ENCODE measurements at regions not wholly inside any gene's neighbourhood (a gene's known extent, or its start where the extent isn't known, plus 50 kb on each side); places are given as distances from the start of the nearest gene placed in this dataset.

DNA sequence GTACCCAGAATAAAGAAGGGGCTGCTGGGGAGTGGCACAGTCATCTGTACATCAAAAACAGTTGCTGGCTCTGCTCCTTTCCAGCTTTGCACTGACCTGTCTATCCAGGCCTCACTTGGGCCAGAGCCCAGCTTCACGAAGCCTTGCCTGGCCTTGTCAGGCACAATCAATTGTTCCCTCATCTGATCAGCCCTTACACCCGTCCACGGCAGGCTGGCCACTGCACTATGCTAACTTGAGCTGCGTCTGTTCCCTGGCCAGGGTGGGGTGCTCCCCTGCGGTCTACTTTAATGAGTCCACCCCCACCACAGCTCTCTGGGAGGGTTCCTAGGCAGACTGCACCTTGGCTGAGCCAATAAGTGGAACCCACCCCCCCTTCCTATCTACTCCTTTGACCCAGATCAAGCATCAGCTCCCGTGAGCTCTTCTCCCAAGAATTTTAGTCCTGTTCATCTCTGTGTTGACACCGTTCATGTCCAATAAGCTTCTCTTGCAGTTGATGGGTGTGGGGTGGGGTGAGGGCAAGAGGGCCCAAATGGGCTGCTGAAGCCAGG, 74.3 kb upstream of the MLN start:
- TF ChIP-seq, protein P1, sequence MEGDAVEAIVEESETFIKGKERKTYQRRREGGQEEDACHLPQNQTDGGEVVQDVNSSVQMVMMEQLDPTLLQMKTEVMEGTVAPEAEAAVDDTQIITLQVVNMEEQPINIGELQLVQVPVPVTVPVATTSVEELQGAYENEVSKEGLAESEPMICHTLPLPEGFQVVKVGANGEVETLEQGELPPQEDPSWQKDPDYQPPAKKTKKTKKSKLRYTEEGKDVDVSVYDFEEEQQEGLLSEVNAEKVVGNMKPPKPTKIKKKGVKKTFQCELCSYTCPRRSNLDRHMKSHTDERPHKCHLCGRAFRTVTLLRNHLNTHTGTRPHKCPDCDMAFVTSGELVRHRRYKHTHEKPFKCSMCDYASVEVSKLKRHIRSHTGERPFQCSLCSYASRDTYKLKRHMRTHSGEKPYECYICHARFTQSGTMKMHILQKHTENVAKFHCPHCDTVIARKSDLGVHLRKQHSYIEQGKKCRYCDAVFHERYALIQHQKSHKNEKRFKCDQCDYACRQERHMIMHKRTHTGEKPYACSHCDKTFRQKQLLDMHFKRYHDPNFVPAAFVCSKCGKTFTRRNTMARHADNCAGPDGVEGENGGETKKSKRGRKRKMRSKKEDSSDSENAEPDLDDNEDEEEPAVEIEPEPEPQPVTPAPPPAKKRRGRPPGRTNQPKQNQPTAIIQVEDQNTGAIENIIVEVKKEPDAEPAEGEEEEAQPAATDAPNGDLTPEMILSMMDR (IDR thresholded peaks at IDR 0.05; ENCODE audit: control insufficient read depth, insufficient read depth, low read depth, low read length, missing control alignments) = no peak
- no peak overlapping the region for H3K4me3 ChIP-seq (ENCODE audit: control insufficient read depth, low read depth, low read length)
- no peak for DNase-seq (ENCODE audit: low read depth)

DNA sequence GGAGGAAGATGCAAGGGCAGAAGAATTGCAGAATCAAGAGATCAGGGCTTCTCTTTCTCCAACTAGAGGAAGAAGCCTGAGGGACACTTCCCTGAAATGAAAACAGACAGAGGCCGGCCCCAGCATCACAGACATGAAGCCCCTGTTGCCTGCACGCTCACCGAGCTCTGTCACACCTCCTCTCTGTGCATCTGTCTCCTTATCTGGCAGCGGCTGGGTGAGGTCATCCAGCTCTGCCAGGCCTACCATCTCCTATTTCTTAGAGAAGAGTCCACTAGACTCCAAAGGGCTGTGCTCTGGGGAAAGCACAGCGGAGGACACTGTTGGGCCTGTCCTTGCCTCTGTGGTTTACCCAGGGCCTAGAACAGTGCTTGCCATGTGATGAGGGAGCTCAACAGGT, 71.9 kb upstream of the MLN start:
- no peak overlapping the region for H3K4me3 ChIP-seq (ENCODE audit: control insufficient read depth, low read depth, low read length)
- DNase-seq (ENCODE audit: low read depth) = no peak
- TF ChIP-seq, protein P1 (IDR thresholded peaks at IDR 0.05; ENCODE audit: control insufficient read depth, insufficient read depth, low read depth, low read length, missing control alignments) = no peak

DNA sequence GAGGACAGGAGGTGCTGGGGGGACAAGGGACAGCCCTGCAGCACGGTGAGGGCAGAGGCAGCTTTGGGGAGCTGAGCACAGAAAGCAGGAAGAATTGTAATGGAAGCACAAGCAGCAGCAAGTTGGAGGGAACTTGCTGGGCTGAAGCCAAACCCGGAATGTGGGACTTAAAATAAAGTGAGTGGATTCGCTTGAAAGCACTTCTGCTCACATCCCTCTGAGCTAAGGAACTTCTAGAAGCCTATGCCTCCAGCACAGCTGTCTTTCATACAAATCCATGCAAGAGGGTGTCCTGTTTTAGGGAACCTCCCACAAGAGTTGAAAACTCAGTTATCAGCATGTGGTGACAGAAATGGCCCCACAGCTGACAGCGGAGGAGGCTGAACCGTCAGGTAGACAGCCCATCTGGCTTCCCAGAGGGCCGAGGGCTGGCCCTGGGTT, 71.4 kb upstream of the MLN start:
- no peak overlapping the region for H3K4me3 ChIP-seq (ENCODE audit: control insufficient read depth, low read depth, low read length)
- TF ChIP-seq, protein P1 (IDR thresholded peaks at IDR 0.05; ENCODE audit: control insufficient read depth, insufficient read depth, low read depth, low read length, missing control alignments) = no peak
- DNase-seq (ENCODE audit: low read depth) = no peak

DNA sequence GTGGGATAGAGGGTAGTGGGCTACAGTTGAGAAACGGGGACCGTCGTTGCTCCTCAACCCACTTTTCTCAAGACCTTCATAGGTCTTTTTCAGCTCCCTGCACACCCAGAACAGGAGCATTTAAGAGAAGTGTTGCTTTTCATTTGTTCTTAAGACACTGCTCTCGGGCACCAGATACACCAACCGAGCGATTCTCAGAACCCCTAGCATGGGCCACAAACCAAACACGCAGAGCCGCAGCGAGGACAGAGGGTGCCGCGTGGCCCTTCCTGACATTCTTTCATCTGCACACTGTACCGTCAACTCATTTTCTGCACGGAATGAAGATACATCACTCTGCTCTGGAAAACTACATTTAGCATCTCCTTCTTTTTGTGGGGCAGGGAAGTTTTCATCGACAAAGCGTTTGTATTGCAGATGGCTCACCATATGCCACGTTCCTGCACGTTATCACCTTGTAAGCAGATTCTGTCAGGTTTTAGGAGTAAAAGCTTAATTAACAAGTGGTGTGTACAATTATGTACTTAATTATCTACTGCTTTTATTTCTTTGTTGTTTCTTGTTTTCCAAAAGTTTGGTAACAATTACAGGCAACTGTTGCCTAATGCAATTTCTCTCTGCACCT, 70.4 kb upstream of the MLN start:
- no peak overlapping the region for H3K4me3 ChIP-seq (ENCODE audit: control insufficient read depth, low read depth, low read length)
- DNase-seq (ENCODE audit: low read depth) = no peak
- TF ChIP-seq, protein P1 (IDR thresholded peaks at IDR 0.05; ENCODE audit: control insufficient read depth, insufficient read depth, low read depth, low read length, missing control alignments) = no peak

DNA sequence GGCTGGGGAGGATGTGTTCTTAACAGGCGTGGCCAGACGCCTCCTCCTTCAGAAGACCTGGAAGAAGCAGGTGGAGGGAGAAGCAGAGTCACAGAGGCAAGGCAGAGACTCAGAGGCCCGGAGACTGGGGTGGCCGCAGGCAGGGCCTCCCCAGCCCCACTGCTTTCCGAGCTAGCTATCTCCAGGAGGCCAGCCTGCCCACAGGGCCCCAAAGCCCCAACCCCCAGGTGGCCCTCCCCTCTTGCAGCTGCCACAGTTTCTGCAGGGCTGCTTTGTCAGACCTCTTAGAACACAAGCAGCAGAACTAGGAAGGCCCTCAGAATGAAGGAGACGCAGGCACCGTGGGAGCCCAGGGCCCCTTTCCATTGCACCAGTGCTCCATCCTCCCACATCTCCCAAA, 69.0 kb upstream of the MLN start:
- no peak for DNase-seq (ENCODE audit: low read depth)

DNA sequence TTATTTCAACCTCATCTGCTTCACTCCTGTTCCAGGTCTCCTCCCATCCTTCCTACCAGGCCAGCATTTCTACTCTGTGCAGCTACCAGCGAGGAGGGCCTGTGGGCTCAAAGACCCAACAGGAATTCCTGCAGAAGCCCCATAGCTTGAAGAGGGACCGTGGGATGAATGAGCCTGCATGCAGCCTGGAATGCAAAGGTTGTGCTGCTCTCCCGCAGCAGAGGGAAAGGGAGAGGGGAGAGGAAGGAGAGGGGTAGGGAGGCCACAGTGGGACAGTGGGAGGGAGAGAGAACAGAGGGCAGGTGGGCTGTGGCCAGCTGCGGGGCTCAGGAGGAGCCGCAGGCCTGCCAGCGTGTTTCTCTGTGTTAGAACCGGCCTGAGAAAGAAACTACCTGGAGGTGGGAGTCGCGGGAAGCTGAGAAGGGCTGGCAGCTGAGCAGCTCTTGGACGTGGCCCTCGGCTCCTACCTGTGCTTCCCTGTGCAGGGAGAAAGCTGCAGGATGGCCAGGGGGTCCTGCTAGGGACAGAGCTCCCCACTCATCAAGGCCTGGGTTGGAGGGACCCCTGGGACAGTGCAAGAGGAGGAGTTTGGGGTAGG, 66.1 kb upstream of the MLN start:
- DNase-seq (ENCODE audit: low read depth) = no peak
- TF ChIP-seq, protein P1 (IDR thresholded peaks at IDR 0.05; ENCODE audit: control insufficient read depth, insufficient read depth, low read depth, low read length, missing control alignments) = no peak
- H3K4me3 ChIP-seq (ENCODE audit: control insufficient read depth, low read depth, low read length) = no peak overlapping the region

More for the DNA sequence above, 69.0 kb upstream of the MLN start:
- no peak overlapping the region for H3K4me3 ChIP-seq (ENCODE audit: control insufficient read depth, low read depth, low read length)
- TF ChIP-seq, protein P1 (IDR thresholded peaks at IDR 0.05; ENCODE audit: control insufficient read depth, insufficient read depth, low read depth, low read length, missing control alignments) = no peak

Data from AG09309 (cell line).